Heart left ventricle (tissue), 16 donors: ENCODE measurements at regions not wholly inside any gene's neighbourhood (a gene's known extent, or its start where the extent isn't known, plus 50 kb on each side); places are given as distances from the start of the nearest gene placed in this dataset.

Experiments
- ATAC-seq, 4 donors: fragments of 200-7000 bp; cut with Tn5 transposase; one replicate each; pipeline ENCODE4 v1.9.1; 2020 to 2022; ENCODE audit warnings: moderate library complexity in 4 of 4, mild to moderate bottlenecking in 3 of 4, moderate number of reproducible peaks in 1 of 4
- DNase-seq, 5 donors: peaks; one replicate each; pipeline ENCODE4 v3.0.0-alpha.2; 2020
- H3K27ac ChIP-seq, 12 donors: fragments of 200-600 bp; sonication (generic) in 4 of 12; one replicate each; pipeline versions ENCODE4 v1.5.0 to v1.8.0; 2016 to 2022; ENCODE audit warnings: mild to moderate bottlenecking in 2 of 12
- H3K27me3 ChIP-seq, 9 donors: fragments of 200-600 bp; sonication (generic) in 2 of 9; one replicate each; pipeline versions ENCODE4 v1.5.1 to v1.8.0; 2016 to 2022; ENCODE audit warnings: mild to moderate bottlenecking in 3 of 9
- H3K36me3 ChIP-seq, 9 donors: fragments of 200-600 bp; sonication (generic) in 2 of 9; one replicate each; pipeline versions ENCODE4 v1.5.0 to v1.8.0; 2018 to 2022; ENCODE audit warnings: mild to moderate bottlenecking in 2 of 9
- H3K4me1 ChIP-seq, 12 donors: fragments of 200-600 bp; sonication (generic) in 4 of 12; one replicate each; pipeline versions ENCODE4 v1.5.0 to v1.8.0; 2016 to 2022; ENCODE audit warnings: mild to moderate bottlenecking in 3 of 12
- H3K4me3 ChIP-seq, 12 donors: fragments of 200-600 bp; sonication (generic) in 4 of 12; one replicate each; pipeline versions ENCODE4 v1.5.0 to v1.8.0; 2017 to 2022; ENCODE audit warnings: mild to moderate bottlenecking in 9 of 12, moderate library complexity in 4 of 12
- H3K9me3 ChIP-seq, 12 donors: fragments of 200-600 bp; sonication (generic) in 4 of 12; one replicate each; pipeline versions ENCODE4 v1.5.0 to v1.8.0; 2016 to 2022; ENCODE audit warnings: mild to moderate bottlenecking in 1 of 12
- CTCF ChIP-seq, 12 donors: fragments of 200-600 bp; sonication (generic) in 4 of 12; IDR thresholded peaks; one replicate each; pipeline versions ENCODE4 v1.5.0 to v1.8.0; 2018 to 2022; ENCODE audit warnings: antibody characterized with exemption in 12 of 12, mild to moderate bottlenecking in 5 of 12
- POLR2A ChIP-seq, 2 donors: fragments of 450-650 bp; IDR thresholded peaks; one replicate each; pipeline ENCODE4 v1.6.1; 2017; ENCODE audit warnings: antibody characterized with exemption in 2 of 2, mild to moderate bottlenecking in 2 of 2, moderate library complexity in 2 of 2
- WGBS, 4 donors: extraction: QIAGEN DNeasy Blood & Tissue Kit in 2 of 4; methylation state at CpG; one replicate each; pipeline versions ENCODE4 v1.1.5 to v1.1.7; 2013 to 2018; 5-methylcytosine and 5-hydroxymethylcytosine counted together
- intact Hi-C, 10 donors: fragments of 100-400 bp; cut with DNase I; formaldehyde crosslinking; loops; one replicate each; pipeline versions ENCODE4 v1.11.1 to v1.14.2; 2022
- donor health status: ischemic (EF 13 %, LVEDD 7.1; RV severe dilation, severe dysfunction).
- donor health status: healthy with polysubstance abuse.
- donor health status: DM: no; HTN: yes; CAD: no.
- donor health status: DM: no; HTN: no; CAD: no.
- donor health status: ischemic (EF 25% LVEDD 6.9; RV normal size, moderate dysfunction).
- donor health status: ischemic (EF 25% LVEDD 5.7; RV mildly dilated, moderate dysfunction).
- donor health status: healthy.
- donor health status: DM: yes; HTN: yes; CAD: no.
- donor health status: ischemic (EF 35%, LVEDD 5.7; RV mildly dilated, moderate dysfunction).
- donor health status: nonischemic (EF 11% LVEDD 7.7; RV severe dilation, severe dysfunction).
- donor health status: DM: yes; HTN: yes; CAD: no.
- donor health status: PGD.
- donor health status: ischemic (EF 29% LVEDD 5.4; RV normal size, mild dysfunction).
- donor health status: nonischemic (EF 23%, LVEDD 6.1; RV moderate dilation, normal function).

- DNase-seq (no peak), ATAC-seq (no peak)
- 69 to 71% (median 71%) methylated on average over 5 of the region's 5 CpGs for WGBS, 4 donors
- no peak for TF ChIP-seq CTCF (IDR thresholded peaks at IDR 0.05)
- TF ChIP-seq POLR2A (IDR thresholded peaks at IDR 0.05): no peak
- H3K4me3 ChIP-seq: no peak overlapping the region
- H3K27ac ChIP-seq: no peak overlapping the region
- H3K9me3 ChIP-seq: no peaks in the 10 kb centered on the region
- no peaks in the 10 kb centered on the region for H3K27me3 ChIP-seq
- H3K36me3 ChIP-seq: no peaks in the 10 kb centered on the region
- intact Hi-C loops: no loop called here
- H3K4me1 ChIP-seq: no peaks in the 10 kb centered on the region
Observed at GRCh38 chr2:65788556-65788955, 356.2 kb upstream of the SPRED2 start.

- Histone ChIP-seq H3K4me1 (no peaks in the 10 kb centered on the region), H3K9me3 (no peaks in the 10 kb centered on the region), H3K4me3 (no peak overlapping the region), H3K36me3 (no peaks in the 10 kb centered on the region), H3K27ac (no peak overlapping the region), H3K27me3 (no peaks in the 10 kb centered on the region)
- ATAC-seq: no peak
- TF ChIP-seq CTCF (IDR thresholded peaks at IDR 0.05): no peak
- TF ChIP-seq POLR2A (IDR thresholded peaks at IDR 0.05): no peak
- intact Hi-C loops: no loop called here
- no peak for DNase-seq
- 34 to 74% (median 50%) methylated on average over 1 of the region's 1 CpG for WGBS, 4 donors
Observed at GRCh38 chr2:65786765-65787164, 354.4 kb upstream of the SPRED2 start.

- no peaks in the 10 kb centered on the region for H3K4me1 ChIP-seq
- no peak for ATAC-seq
- DNase-seq: no peak
- no peaks in the 10 kb centered on the region for H3K36me3 ChIP-seq
- H3K9me3 ChIP-seq: no peaks in the 10 kb centered on the region
- H3K27me3 ChIP-seq: no peaks in the 10 kb centered on the region
- 51 to 61% (median 55%) methylated on average over 2 of the region's 2 CpGs for WGBS, 4 donors
- H3K4me3 ChIP-seq: no peak overlapping the region
- TF ChIP-seq POLR2A (IDR thresholded peaks at IDR 0.05) (no peak), CTCF (IDR thresholded peaks at IDR 0.05) (no peak)
- intact Hi-C loops: no loop called here
- no peak overlapping the region for H3K27ac ChIP-seq
Observed at GRCh38 chr2:65786007-65786717, 353.8 kb upstream of the SPRED2 start.

GRCh38 chr2:65782996-65783650 lies 350.7 kb upstream of the SPRED2 start:
- ATAC-seq: no peak
- WGBS, 4 donors: 76 to 81% (median 80%) methylated on average over 5 of the region's 5 CpGs
- intact Hi-C loops: no loop called here

More at GRCh38 chr2:65782996-65783650, 350.7 kb upstream of the SPRED2 start:
- H3K4me3 ChIP-seq: no peak overlapping the region
- no peaks in the 10 kb centered on the region for H3K4me1 ChIP-seq
- H3K27ac ChIP-seq: no peak overlapping the region
- H3K36me3 ChIP-seq: no peaks in the 10 kb centered on the region
- no peak for DNase-seq
- no peaks in the 10 kb centered on the region for H3K27me3 ChIP-seq
- no peaks in the 10 kb centered on the region for H3K9me3 ChIP-seq
- TF ChIP-seq CTCF (IDR thresholded peaks at IDR 0.05) (no peak), POLR2A (IDR thresholded peaks at IDR 0.05) (no peak)
